GM10248 (cell line): ENCODE measurements at regions not wholly inside any gene's neighbourhood (a gene's known extent, or its start where the extent isn't known, plus 50 kb on each side); places are given as distances from the start of the nearest gene placed in this dataset.

Experiments
- CTCF ChIA-PET: fragments of 300-600 bp; sonication (Branson Sonifier 250); formaldehyde crosslinking; extraction: SDS; loops from one replicate; lab custom pipeline; 2021; ENCODE audit warnings: antibody characterized with exemption; lab: Yijun Ruan, JAX
- POLR2A ChIA-PET: fragments of 350-650 bp; sonication (Branson Sonifier 250); formaldehyde crosslinking; extraction: SDS; loops from one replicate; lab custom pipeline; 2020; ENCODE audit warnings: antibody characterized with exemption; lab: Yijun Ruan, JAX
- DNase-seq: peaks from one replicate; pipeline ENCODE4 v3.0.0; 2012; ENCODE audit errors: extremely low spot score
- CTCF ChIP-seq: IDR thresholded peaks from 2 replicates; pipeline ENCODE4 v1.5.1; 2012; ENCODE audit warnings: mild to moderate bottlenecking, low read depth; ENCODE audit errors: extremely low read depth, missing control alignments, control extremely low read depth

GRCh38 chr7:19318287-19318686, 173.1 kb upstream of the FERD3L start:
- CTCF ChIA-PET, result no interaction called here
- TF ChIP-seq CTCF, result no peak
- POLR2A ChIA-PET, result no interaction called here
- no peak for DNase-seq

- DNase-seq, result no peak
- CTCF ChIA-PET, result no interaction called here
- POLR2A ChIA-PET, result no interaction called here
- no peak for TF ChIP-seq CTCF
Observed at GRCh38 chr7:19317461-19317860, 172.2 kb upstream of the FERD3L start.

- no peak for DNase-seq
- ChIA-PET CTCF (interaction anchor here (1.3 kb wide), 1 partner anchor 17 kb away, joined by 3 read pairs; no protein-coding TSS in a partner anchor), POLR2A (no interaction called here)
- no peak for TF ChIP-seq CTCF
Observed at GRCh38 chr7:19312416-19312815, 167.2 kb upstream of the FERD3L start.

DNA sequence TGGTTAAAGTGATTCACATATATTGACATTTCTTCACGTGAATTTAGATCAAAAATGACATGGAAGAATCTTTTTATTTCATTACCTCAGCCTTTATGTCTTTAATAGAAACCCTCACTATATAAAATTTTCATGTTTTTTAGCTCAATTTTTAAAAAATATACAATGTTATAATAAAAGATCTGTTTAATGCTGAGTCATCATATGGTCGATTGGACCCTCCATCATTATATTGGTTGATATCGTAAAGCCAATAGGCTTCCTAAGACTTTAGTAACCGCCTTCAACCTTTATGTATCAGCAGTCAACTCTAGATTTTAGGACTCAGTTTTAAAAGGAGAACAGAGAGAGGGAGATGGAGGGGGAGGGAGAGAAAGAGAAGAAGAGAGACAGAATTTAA, 162.3 kb upstream of the FERD3L start:
- no peak for DNase-seq
- no peak for TF ChIP-seq CTCF
- ChIA-PET CTCF (interaction anchor here (1.4 kb wide), 1 partner anchor 11 kb away, joined by 3 read pairs; no protein-coding TSS in a partner anchor), POLR2A (no interaction called here)

GRCh38 chr7:19305698-19306097, 160.5 kb upstream of the FERD3L start:
- no peak for TF ChIP-seq CTCF
- DNase-seq, result peak; percentile 24
- POLR2A ChIA-PET, result no interaction called here
- CTCF ChIA-PET, result interaction anchor here (1.0 to 1.5 kb wide), 2 partner anchors 8 to 14 kb away, joined by 3 to 4 read pairs; no protein-coding TSS in a partner anchor

GRCh38 chr7:19304086-19304485, 158.9 kb upstream of the FERD3L start:
- ChIA-PET CTCF (interaction anchor here (1.1 to 1.8 kb wide), 3 partner anchors 10 to 12 kb away, joined by 3 to 7 read pairs (median 4); no protein-coding TSS in a partner anchor), POLR2A (no interaction called here)
- no peak for TF ChIP-seq CTCF
- no peak for DNase-seq
